ENCODE measurements at regions not wholly inside any gene's neighbourhood (a gene's known extent, or its start where the extent isn't known, plus 50 kb on each side); places are given as distances from the start of the nearest gene placed in this dataset.

DNA sequence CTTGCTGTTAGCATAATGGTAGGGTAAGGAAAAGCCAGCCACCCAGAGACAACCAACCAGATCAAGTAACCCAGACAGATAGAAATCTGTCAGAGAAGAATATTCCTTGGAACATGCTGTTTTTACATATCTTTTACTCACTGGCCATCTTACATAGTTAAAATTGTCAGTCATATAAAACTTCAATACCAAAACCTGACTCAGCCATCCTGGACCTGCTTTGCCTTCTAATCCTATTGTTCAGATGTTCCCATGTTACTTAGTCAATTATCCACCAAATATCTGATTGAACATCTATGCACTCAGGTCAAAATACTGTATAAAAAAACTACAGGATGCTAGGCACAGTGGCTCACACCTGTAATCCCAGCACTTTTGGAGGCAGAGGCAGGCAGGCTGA lies 466.5 kb upstream of the NRP1 start:
- Histone ChIP-seq H3K9ac (ENCODE audit: insufficient read depth, low read length) (no peak overlapping the region), H3K79me2 (ENCODE audit: control insufficient read depth, insufficient read depth, low read length) (no peaks in the 10 kb centered on the region), H3K4me2 (ENCODE audit: extremely low read depth, insufficient read depth, low read length) (no peak overlapping the region), H3K4me3 (replicated peaks in 1 of 4; ENCODE audit: control extremely low read depth in 1 of 4, insufficient read depth in 1 of 4, low read depth in 3 of 4, low read length in 4 of 4) (no peak overlapping the region), H2AFZ (ENCODE audit: low read length) (no peak overlapping the region), H4K20me1 (ENCODE audit: control insufficient read depth, extremely low read depth, insufficient read depth, low read length) (no peaks in the 10 kb centered on the region), H3K27ac (ENCODE audit: insufficient read depth, low read length) (no peak overlapping the region), H3K4me1 (ENCODE audit: control insufficient read depth, extremely low read depth, insufficient read depth, low read length) (no peaks in the 10 kb centered on the region), H3K27me3 (ENCODE audit: control insufficient read depth, insufficient read depth, low read length) (no peaks in the 10 kb centered on the region), H3K36me3 (ENCODE audit: control insufficient read depth, insufficient read depth, low read length) (no peaks in the 10 kb centered on the region), H3K9me3 (ENCODE audit: control insufficient read depth, insufficient read depth, low read depth, low read length) (no peaks in the 10 kb centered on the region)
- DNase-seq (ENCODE audit: low read depth in 2 of 2): no peak
- TF ChIP-seq EZH2 (IDR thresholded peaks at IDR 0.05; ENCODE audit: low read length, missing control alignments): no peak
- TF ChIP-seq, protein P1, sequence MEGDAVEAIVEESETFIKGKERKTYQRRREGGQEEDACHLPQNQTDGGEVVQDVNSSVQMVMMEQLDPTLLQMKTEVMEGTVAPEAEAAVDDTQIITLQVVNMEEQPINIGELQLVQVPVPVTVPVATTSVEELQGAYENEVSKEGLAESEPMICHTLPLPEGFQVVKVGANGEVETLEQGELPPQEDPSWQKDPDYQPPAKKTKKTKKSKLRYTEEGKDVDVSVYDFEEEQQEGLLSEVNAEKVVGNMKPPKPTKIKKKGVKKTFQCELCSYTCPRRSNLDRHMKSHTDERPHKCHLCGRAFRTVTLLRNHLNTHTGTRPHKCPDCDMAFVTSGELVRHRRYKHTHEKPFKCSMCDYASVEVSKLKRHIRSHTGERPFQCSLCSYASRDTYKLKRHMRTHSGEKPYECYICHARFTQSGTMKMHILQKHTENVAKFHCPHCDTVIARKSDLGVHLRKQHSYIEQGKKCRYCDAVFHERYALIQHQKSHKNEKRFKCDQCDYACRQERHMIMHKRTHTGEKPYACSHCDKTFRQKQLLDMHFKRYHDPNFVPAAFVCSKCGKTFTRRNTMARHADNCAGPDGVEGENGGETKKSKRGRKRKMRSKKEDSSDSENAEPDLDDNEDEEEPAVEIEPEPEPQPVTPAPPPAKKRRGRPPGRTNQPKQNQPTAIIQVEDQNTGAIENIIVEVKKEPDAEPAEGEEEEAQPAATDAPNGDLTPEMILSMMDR (conservative IDR thresholded peaks at IDR 0.05 in 1 of 2, IDR thresholded peaks at IDR 0.05 in 1 of 2; ENCODE audit: low read depth in 1 of 2, low read length in 2 of 2): no peak

DNA sequence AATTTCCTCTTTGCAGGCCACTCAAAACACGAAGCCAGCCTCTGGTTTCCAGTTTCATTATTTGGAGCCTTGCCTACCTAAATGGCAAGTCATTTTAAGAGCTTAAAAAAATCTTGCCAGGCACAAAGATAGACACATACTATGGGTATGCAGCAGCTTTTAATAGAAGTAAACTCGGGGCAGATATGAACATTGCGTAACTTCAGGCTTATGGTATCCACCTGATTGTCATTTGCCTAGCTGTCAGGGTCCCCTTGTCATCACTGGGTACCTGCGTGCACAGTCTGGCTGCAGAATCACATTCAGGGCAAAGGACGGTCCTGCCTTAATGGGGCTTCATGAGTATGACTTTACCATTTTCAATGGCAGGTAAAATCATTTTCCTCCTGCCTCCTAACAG lies 466.1 kb upstream of the NRP1 start:
- no peaks in the 10 kb centered on the region for H3K9me3 ChIP-seq (ENCODE audit: control insufficient read depth, insufficient read depth, low read depth, low read length)
- H3K9ac ChIP-seq (ENCODE audit: insufficient read depth, low read length): no peak overlapping the region
- H4K20me1 ChIP-seq (ENCODE audit: control insufficient read depth, extremely low read depth, insufficient read depth, low read length): no peaks in the 10 kb centered on the region
- H2AFZ ChIP-seq (ENCODE audit: low read length): no peak overlapping the region
- DNase-seq (ENCODE audit: low read depth in 2 of 2): peak in 1 of 2 donors; percentile 3
- no peaks in the 10 kb centered on the region for H3K4me1 ChIP-seq (ENCODE audit: control insufficient read depth, extremely low read depth, insufficient read depth, low read length)
- TF ChIP-seq, protein P1 (conservative IDR thresholded peaks at IDR 0.05 in 1 of 2, IDR thresholded peaks at IDR 0.05 in 1 of 2; ENCODE audit: low read depth in 1 of 2, low read length in 2 of 2): no peak
- no peak for TF ChIP-seq EZH2 (IDR thresholded peaks at IDR 0.05; ENCODE audit: low read length, missing control alignments)
- no peak overlapping the region for H3K27ac ChIP-seq (ENCODE audit: insufficient read depth, low read length)
- H3K4me3 ChIP-seq (replicated peaks in 1 of 4; ENCODE audit: control extremely low read depth in 1 of 4, insufficient read depth in 1 of 4, low read depth in 3 of 4, low read length in 4 of 4): no peak overlapping the region
- H3K4me2 ChIP-seq (ENCODE audit: extremely low read depth, insufficient read depth, low read length): no peak overlapping the region
- no peaks in the 10 kb centered on the region for H3K79me2 ChIP-seq (ENCODE audit: control insufficient read depth, insufficient read depth, low read length)
- H3K36me3 ChIP-seq (ENCODE audit: control insufficient read depth, insufficient read depth, low read length): no peaks in the 10 kb centered on the region
- no peaks in the 10 kb centered on the region for H3K27me3 ChIP-seq (ENCODE audit: control insufficient read depth, insufficient read depth, low read length)

DNA sequence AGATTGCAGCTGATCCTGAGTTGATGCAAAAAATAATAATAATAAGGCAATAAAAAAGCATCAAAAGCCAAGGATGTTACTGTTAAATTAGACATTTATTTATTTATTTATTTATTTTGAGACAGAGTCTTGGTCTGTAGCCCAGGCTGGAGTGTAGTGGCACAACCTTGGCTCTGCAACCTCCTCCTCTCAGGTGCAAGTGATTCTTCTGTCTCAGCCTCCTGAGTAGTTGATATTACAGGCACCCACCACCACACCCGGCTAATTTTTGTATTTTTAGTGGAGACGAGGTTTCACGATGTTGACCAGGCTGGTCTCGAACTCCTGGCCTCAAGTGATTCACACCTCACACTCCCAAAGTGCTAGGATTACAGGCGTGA lies 465.5 kb upstream of the NRP1 start:
- Histone ChIP-seq H3K4me3 (replicated peaks in 1 of 4; ENCODE audit: control extremely low read depth in 1 of 4, insufficient read depth in 1 of 4, low read depth in 3 of 4, low read length in 4 of 4) (no peak overlapping the region), H3K27ac (ENCODE audit: insufficient read depth, low read length) (no peak overlapping the region), H3K4me2 (ENCODE audit: extremely low read depth, insufficient read depth, low read length) (no peak overlapping the region), H3K27me3 (ENCODE audit: control insufficient read depth, insufficient read depth, low read length) (no peaks in the 10 kb centered on the region), H2AFZ (ENCODE audit: low read length) (no peak overlapping the region), H3K9me3 (ENCODE audit: control insufficient read depth, insufficient read depth, low read depth, low read length) (no peaks in the 10 kb centered on the region), H3K9ac (ENCODE audit: insufficient read depth, low read length) (no peak overlapping the region), H3K79me2 (ENCODE audit: control insufficient read depth, insufficient read depth, low read length) (no peaks in the 10 kb centered on the region), H3K4me1 (ENCODE audit: control insufficient read depth, extremely low read depth, insufficient read depth, low read length) (no peaks in the 10 kb centered on the region), H4K20me1 (ENCODE audit: control insufficient read depth, extremely low read depth, insufficient read depth, low read length) (no peaks in the 10 kb centered on the region), H3K36me3 (ENCODE audit: control insufficient read depth, insufficient read depth, low read length) (no peaks in the 10 kb centered on the region)
- TF ChIP-seq, protein P1 (conservative IDR thresholded peaks at IDR 0.05 in 1 of 2, IDR thresholded peaks at IDR 0.05 in 1 of 2; ENCODE audit: low read depth in 1 of 2, low read length in 2 of 2): no peak
- no peak for TF ChIP-seq EZH2 (IDR thresholded peaks at IDR 0.05; ENCODE audit: low read length, missing control alignments)
- DNase-seq (ENCODE audit: low read depth in 2 of 2): no peak
